Right cardiac atrium (tissue), 5 donors: ENCODE measurements at regions not wholly inside any gene's neighbourhood (a gene's known extent, or its start where the extent isn't known, plus 50 kb on each side); places are given as distances from the start of the nearest gene placed in this dataset.
A peak's percentile ranks its signal among the peaks of the same experiment; 100 is the strongest.
"Not testable (repeated sequence)": the region's sequence is repeated elsewhere in the genome, so short reads cannot be mapped to it uniquely, and the experiment has no call there.

Experiments
- ATAC-seq, 2 donors: fragments of 200-7000 bp; cut with Tn5 transposase; one replicate each; pipeline versions ENCODE4 v1.8.0 to v1.9.1; 2020; ENCODE audit warnings: moderate library complexity in 2 of 2, mild to moderate bottlenecking in 1 of 2
- DNase-seq, 3 donors: peaks; one replicate each; pipeline ENCODE4 v3.0.0-alpha.2; 2020
- H3K27ac ChIP-seq: one replicate; pipeline ENCODE4 v1.5.1; 2013; ENCODE audit warnings: mild to moderate bottlenecking, low read length, control low read depth, moderate library complexity
- H3K27me3 ChIP-seq: one replicate; pipeline ENCODE4 v1.6.1; 2013; ENCODE audit not compliant: control insufficient read depth, insufficient read depth
- H3K4me1 ChIP-seq: one replicate; pipeline ENCODE4 v1.6.1; 2013; ENCODE audit warnings: low read length; ENCODE audit not compliant: control insufficient read depth, insufficient read depth
- H3K4me3 ChIP-seq: one replicate; pipeline ENCODE4 v1.5.1; 2013; ENCODE audit warnings: low read length, control low read depth
- H3K9me3 ChIP-seq: one replicate; pipeline ENCODE4 v1.6.1; 2013; ENCODE audit warnings: low read length; ENCODE audit not compliant: control insufficient read depth
- WGBS: extraction: QIAGEN DNeasy Blood & Tissue Kit; methylation state at CpG from one replicate; pipeline ENCODE4 v1.1.7; 2013; 5-methylcytosine and 5-hydroxymethylcytosine counted together
- intact Hi-C, 4 donors: fragments of 100-400 bp; cut with DNase I; formaldehyde crosslinking; loops; one replicate each; pipeline versions ENCODE4 v1.11.0 to v1.14.0; 2022 to 2023
- donor health status: healthy with polysubstance abuse.
- donor health status: DM: no; HTN: yes; CAD: no.
- donor health status: DM: no; HTN: no; CAD: no.
- donor health status: DM: no; HTN: yes; CAD: no; lungs with severe emphysema.
- donor health status: DM: yes; HTN: yes; CAD: no.

DNA sequence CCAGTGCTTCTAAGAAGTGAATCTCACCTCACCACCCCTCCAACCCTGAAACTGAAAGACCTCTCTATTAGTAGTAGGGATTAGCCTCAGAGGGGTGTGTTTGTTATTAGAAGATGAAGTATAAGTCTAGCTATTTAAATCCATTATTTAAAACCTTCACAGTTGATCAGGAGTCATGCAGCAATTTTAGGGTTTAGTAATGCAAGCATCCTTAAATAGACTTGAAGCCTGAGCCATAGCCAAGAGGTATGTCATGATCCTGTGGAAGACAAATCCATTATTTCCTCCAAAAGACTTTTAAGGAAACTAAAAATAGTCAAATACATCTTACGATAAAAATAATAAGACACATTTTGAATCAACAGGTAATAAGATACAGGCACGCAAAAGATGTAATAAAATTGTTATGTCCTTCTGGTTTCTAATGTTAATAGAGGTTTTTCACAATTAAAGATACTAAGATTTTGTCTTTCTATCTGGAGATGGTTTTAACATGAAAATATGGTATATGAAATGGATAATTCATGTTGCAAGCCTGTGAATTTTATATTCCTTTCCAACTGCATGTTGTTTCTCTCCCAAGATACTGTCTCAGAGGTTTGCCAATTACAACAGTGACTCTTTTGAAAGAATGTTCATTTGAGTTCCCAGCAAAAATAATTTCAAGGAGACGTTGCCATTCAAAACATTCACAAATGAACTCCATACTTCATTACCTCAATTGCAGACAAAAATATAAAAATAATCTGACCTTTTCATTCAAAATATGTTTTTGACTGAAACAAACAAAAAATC is 68.0 kb downstream of the LUZP4 start:
- intact Hi-C loops, result no loop called here
- ATAC-seq, result no peak
- no peaks in the 10 kb centered on the region for H3K27me3 ChIP-seq

DNA sequence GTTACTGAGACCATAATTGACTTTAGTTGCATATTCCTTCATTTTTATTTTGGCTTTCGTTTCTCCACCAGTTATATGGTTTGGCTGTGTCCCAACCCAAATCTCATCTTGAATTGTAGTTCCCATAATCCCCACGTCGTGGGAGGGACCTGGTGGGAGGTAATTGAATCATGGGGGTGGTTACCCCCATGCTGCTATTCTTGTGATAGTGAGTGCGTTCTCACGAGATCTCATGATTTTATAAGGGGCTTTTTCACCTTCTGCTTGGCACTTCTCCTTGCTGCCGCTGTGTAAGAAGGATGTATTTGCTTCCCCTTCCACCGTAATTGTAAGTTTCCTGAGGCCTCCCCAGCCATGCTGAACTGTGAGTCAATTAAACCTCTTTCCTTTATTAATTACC is 70.0 kb downstream of the LUZP4 start:
- ATAC-seq, H3K9me3 ChIP-seq, H3K27me3 ChIP-seq, H3K27ac ChIP-seq, DNase-seq, intact Hi-C loops, H3K4me1 ChIP-seq, H3K4me3 ChIP-seq: not testable (repeated sequence)
- 51% methylated on average over 7 of the region's 7 CpGs for WGBS

More for the DNA sequence above, 68.0 kb downstream of the LUZP4 start:
- Histone ChIP-seq H3K4me1 (no peaks in the 10 kb centered on the region), H3K9me3 (no peaks in the 10 kb centered on the region), H3K27ac (no peak overlapping the region), H3K4me3 (no peak overlapping the region)
- 60% methylated on average over 3 of the region's 3 CpGs for WGBS
- DNase-seq, result no peak

DNA sequence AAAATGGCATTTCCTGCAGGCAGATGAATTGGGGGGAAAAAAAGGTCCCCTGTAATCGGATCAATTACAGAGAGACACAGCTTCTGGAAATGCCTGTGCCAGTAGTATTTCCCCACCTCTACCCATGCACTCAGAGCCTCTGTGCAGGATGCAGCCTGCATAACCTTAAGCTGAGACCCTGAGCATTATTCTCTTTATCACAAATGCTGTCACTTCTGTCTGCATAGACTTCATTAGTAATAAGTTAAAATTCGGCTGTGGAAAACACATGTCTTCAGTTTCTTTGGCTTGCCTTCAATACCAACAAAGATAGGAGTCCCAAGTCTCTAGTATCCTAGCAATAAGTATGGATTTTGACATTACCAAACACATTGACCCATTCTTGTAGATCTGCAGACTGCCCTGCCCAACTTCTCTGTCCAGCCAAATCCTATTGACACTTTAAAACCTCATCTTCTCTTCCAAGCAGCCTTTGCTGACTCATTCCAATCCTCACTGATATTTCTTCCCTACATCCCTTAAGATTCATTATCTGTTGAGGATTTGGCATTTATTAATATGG is 70.8 kb downstream of the LUZP4 start:
- no peaks in the 10 kb centered on the region for H3K9me3 ChIP-seq
- no peak for DNase-seq
- H3K4me1 ChIP-seq, result no peaks in the 10 kb centered on the region
- intact Hi-C loops, result no loop called here
- WGBS, result 49% methylated on average over 2 of the region's 2 CpGs
- no peak overlapping the region for H3K4me3 ChIP-seq
- ATAC-seq, result peak; percentile 72 to 73
- no peaks in the 10 kb centered on the region for H3K27me3 ChIP-seq
- H3K27ac ChIP-seq, result no peak overlapping the region

DNA sequence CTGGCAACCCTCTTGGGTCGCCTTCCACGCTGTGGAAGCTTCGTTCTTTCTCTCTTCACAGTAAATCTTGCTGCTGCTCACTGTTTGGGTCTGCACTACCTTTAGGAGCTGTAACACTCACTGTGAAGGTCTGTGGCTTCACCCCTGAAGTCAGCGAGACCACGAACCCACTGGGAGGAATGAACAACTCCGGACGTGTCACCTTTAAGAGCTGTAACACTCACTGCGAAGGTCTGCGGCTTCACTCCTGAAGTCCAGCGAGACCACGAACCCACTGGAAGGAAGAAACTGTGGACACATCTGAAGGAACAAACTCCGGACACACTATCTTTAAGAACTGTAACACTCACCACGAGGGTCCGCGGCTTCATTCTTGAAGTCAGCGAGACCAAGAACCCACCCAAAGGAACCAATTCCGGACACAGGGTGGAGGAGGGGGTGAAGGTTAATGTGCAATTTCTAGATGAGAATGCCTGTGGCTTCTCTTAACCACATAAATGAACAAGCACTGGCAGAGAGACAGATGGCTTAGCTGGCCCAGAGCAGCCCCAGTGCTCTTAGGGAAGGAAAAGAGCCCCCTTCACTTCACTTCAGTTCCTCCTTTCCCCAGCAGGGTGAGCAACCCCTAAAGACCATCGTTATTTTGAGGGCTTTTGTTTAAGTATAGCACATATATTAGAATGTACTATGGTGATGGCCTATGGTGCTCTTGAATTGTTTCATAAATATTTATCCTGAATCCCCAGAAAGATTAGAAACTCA is 73.0 kb downstream of the LUZP4 start:
- no peak overlapping the region for H3K4me3 ChIP-seq
- intact Hi-C loops, result no loop called here

DNA sequence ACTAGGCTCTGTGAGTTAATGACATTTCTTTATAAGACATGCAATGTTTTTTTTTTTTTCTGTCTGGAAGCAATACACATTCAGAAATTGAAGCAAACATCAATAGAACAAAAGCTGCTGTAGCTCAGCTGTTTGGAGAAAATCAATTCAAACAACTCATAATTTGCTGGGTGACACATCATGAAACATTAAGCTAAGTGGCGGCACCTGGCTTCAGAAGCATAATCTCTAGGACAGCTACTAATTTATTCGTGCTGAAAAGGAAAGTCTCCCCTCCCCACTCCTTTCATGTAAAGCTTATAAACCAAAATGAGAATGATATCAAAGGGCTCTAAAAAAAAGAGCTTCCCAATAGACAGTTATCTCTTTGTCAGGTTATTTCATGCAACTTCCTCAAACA is 73.9 kb downstream of the LUZP4 start:
- intact Hi-C loops, result no loop called here

More for the DNA sequence above, 73.0 kb downstream of the LUZP4 start:
- no peak overlapping the region for H3K27ac ChIP-seq
- ATAC-seq (no peak), DNase-seq (no peak)
- no peaks in the 10 kb centered on the region for H3K4me1 ChIP-seq
- 85% methylated on average over 18 of the region's 18 CpGs for WGBS
- H3K9me3 ChIP-seq, result no peaks in the 10 kb centered on the region
- no peaks in the 10 kb centered on the region for H3K27me3 ChIP-seq

DNA sequence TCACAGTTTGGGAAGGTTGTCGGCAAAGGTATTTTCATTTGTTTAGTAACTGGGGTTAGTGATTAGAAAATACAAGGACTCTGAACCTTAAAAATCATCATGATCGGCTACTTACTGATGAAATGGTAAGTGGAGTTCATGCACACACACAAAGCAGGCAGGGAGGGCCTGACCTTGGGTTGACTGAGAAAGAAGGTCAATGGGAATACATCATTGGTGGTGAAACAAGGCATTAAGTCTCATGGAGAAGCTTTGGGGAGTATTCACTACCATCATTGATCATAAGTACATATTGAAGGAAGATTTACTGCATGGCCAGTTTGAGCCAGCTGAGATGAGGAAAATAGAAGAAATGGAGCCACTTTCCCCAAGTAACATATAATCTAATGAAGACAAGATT is 74.4 kb downstream of the LUZP4 start:
- no peaks in the 10 kb centered on the region for H3K9me3 ChIP-seq
- WGBS, result 97% methylated on average over 2 of the region's 2 CpGs
- no peaks in the 10 kb centered on the region for H3K27me3 ChIP-seq
- ATAC-seq (no peak), DNase-seq (no peak)
- H3K27ac ChIP-seq, result no peak overlapping the region
- intact Hi-C loops, result no loop called here
- H3K4me1 ChIP-seq, result no peaks in the 10 kb centered on the region
- no peak overlapping the region for H3K4me3 ChIP-seq

More for the DNA sequence above, 73.9 kb downstream of the LUZP4 start:
- 80% methylated on average over 2 of the region's 2 CpGs for WGBS
- DNase-seq, result no peak
- H3K27ac ChIP-seq, result no peak overlapping the region
- no peak overlapping the region for H3K4me3 ChIP-seq
- no peaks in the 10 kb centered on the region for H3K27me3 ChIP-seq
- no peak for ATAC-seq
- H3K4me1 ChIP-seq, result no peaks in the 10 kb centered on the region
- no peaks in the 10 kb centered on the region for H3K9me3 ChIP-seq

DNA sequence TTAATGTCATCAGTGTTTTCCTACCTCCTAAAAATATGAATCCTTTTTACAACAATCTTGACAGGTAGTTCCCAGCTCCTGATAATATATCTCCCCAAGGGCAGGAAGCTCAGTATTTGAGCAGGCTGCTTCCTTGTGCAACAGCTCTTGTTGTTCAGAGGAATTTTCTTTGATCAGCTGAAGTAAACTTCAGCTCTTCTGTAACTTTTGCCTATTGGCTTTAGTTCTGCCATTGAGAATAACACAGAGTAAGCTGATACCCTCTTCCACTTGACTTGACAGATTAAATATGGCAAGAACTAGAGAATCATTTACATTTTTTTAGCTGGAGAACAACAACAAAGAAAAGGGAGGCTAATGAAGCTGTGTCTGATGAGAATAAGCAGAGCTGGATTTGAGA is 75.2 kb downstream of the LUZP4 start:
- DNase-seq (no peak), ATAC-seq (no peak)
- Histone ChIP-seq H3K4me3 (no peak overlapping the region), H3K27me3 (no peaks in the 10 kb centered on the region), H3K4me1 (no peaks in the 10 kb centered on the region), H3K9me3 (no peaks in the 10 kb centered on the region), H3K27ac (no peak overlapping the region)
- intact Hi-C loops, result no loop called here

DNA sequence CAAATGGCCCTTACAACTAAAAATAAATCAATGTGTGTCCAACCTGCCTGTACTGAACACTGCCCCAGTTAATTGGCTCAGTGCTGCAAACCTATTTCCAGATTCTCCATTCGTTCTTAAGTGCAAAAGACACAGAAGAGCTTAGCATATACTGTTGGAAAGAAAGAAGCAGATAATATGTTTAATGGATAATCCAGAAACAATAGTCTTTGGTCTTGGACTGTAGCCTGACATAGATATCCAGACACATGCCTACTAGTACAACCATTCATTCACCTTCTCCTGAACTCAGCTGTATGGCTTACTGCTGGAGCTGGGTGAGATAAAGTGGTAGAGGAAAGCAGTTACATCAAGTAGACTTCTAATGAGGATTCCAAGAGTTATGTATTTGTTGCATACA is 77.0 kb downstream of the LUZP4 start:
- 0% methylated on average over 1 of the region's 1 CpG for WGBS
- no peaks in the 10 kb centered on the region for H3K27me3 ChIP-seq
- H3K4me3 ChIP-seq, result no peak overlapping the region
- intact Hi-C loops, result no loop called here
- H3K9me3 ChIP-seq, result no peaks in the 10 kb centered on the region
- H3K27ac ChIP-seq, result no peak overlapping the region
- no peak for ATAC-seq
- DNase-seq, result no peak
- no peaks in the 10 kb centered on the region for H3K4me1 ChIP-seq

DNA sequence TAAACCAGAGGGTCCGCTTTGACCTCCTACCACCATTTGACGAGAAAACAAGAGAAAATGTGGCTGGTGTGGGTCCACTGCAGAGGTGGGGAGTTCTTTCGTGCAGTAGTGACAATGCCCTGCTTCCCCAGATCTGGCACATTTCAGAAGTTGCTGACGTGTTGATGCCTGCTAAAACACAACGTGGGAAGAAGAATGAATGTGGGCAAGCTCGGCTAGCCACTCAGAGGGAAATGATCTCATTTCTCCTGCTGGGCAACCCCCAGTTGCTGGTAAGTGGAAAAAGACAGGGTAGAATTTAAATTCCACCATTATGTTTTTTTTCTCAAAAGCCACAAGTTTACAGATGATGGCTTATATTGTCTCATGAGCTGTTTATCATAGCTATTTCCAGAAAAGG is 77.9 kb downstream of the LUZP4 start:
- ATAC-seq, result no peak
- intact Hi-C loops, result no loop called here
- no peak overlapping the region for H3K4me3 ChIP-seq
- WGBS, result 56% methylated on average over 6 of the region's 6 CpGs
- H3K9me3 ChIP-seq, result no peaks in the 10 kb centered on the region
- no peaks in the 10 kb centered on the region for H3K4me1 ChIP-seq
- no peak overlapping the region for H3K27ac ChIP-seq
- no peak for DNase-seq
- H3K27me3 ChIP-seq, result no peaks in the 10 kb centered on the region

DNA sequence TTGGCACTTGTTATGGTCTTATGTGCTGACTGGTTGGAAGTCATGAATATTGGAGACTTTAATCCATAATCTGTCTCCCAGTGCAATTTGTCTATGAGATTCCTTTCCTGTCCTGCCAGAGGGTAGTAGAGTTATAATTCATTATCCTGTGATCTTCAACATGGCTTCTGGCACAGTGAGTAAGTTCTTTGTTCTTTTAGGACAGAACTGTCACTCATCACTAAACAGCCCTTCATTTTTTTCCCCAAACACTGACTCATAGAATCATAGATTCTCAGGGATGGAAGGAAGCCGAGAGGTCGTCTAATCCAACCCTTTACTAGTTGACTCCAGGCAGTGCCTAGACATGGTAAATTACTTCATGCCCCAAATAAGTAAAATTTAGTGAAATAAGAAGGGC is 78.4 kb downstream of the LUZP4 start:
- Histone ChIP-seq H3K9me3 (no peaks in the 10 kb centered on the region), H3K27ac (no peak overlapping the region), H3K27me3 (no peaks in the 10 kb centered on the region), H3K4me3 (no peak overlapping the region), H3K4me1 (no peaks in the 10 kb centered on the region)
- intact Hi-C loops, result no loop called here
- no peak for DNase-seq
- WGBS, result 82% methylated on average over 2 of the region's 2 CpGs
- ATAC-seq, result no peak

DNA sequence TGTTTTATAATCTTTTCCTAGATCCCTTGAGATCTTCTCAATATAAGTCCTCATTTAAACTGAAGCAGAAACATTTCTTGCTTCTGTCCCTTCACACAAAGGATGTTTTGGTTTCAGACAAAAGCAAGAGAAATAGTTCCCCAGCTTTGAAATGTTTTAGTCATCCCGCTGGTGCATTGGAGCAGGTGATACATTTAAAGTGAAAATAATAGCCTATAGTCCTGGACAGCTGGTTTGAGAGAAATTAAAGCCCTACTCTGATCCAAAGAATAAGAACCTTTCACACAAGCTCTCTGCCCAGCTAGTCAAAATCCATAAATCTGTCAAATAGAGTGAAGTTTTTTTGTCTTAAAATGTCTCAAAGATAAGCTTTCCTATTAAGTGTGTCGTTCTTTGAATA is 79.4 kb downstream of the LUZP4 start:
- 80% methylated on average over 2 of the region's 2 CpGs for WGBS
- Histone ChIP-seq H3K4me1 (no peaks in the 10 kb centered on the region), H3K9me3 (no peaks in the 10 kb centered on the region), H3K27ac (no peak overlapping the region), H3K27me3 (no peaks in the 10 kb centered on the region), H3K4me3 (no peak overlapping the region)
- ATAC-seq, result no peak
- no peak for DNase-seq
- intact Hi-C loops, result no loop called here
